H1 (cell line): ENCODE measurements at regions not wholly inside any gene's neighbourhood (a gene's known extent, or its start where the extent isn't known, plus 50 kb on each side); places are given as distances from the start of the nearest gene placed in this dataset.

ENCODE experiments used
- CTCF ChIA-PET: fragments of 300-600 bp; sonication (Branson Sonifier 250); formaldehyde crosslinking; loops from one replicate; lab custom pipeline; 2021; ENCODE audit not compliant: partially characterized antibody; lab: Charles Lee
- POLR2A ChIA-PET: fragments of 300-600 bp; sonication (Branson Sonifier 250); formaldehyde crosslinking; loops from one replicate; lab custom pipeline; 2021; ENCODE audit warnings: inconsistent platforms; ENCODE audit not compliant: partially characterized antibody; lab: Charles Lee
- DNase-seq, 2 experiments: peaks; one replicate each; pipeline versions ENCODE4 v3.0.0 to v3.0.0-alpha.2; 2010 to 2022; ENCODE audit warnings: low spot score in 2 of 2, low read depth in 1 of 2, mixed read lengths in 1 of 2
- FAIRE-seq: peaks from 2 replicates; lab custom pipeline; 2011; peaks lifted over from hg19 to GRCh38; lab: Jason Lieb, UNC
- H2AFZ ChIP-seq: 2 replicates; pipeline ENCODE4 v1.8.1; 2012; ENCODE audit warnings: low read length, inconsistent platforms
- H2AK5ac ChIP-seq: 2 replicates; pipeline ENCODE4 v1.6.1; 2013; ENCODE audit warnings: low read depth, low read length
- H2BK120ac ChIP-seq: replicated peaks from 2 replicates; pipeline ENCODE3; 2013; ENCODE audit warnings: low read depth, low read length, inconsistent platforms
- H2BK12ac ChIP-seq: 2 replicates; pipeline ENCODE4 v1.6.1; 2013; ENCODE audit warnings: low read depth, low read length
- H2BK15ac ChIP-seq: 2 replicates; pipeline ENCODE4 v1.6.1; 2013; ENCODE audit warnings: low read length
- H2BK20ac ChIP-seq: 2 replicates; pipeline ENCODE4 v1.6.1; 2013; ENCODE audit warnings: low read length
- H2BK5ac ChIP-seq: 2 replicates; pipeline ENCODE4 v1.6.1; 2013; ENCODE audit warnings: low read depth, low read length
- H3K14ac ChIP-seq: 2 replicates; pipeline ENCODE4 v1.6.1; 2013; ENCODE audit warnings: inconsistent platforms; ENCODE audit not compliant: insufficient read length
- H3K18ac ChIP-seq: 2 replicates; pipeline ENCODE4 v1.6.1; 2013; ENCODE audit warnings: low read length; ENCODE audit errors: extremely low read depth
- H3K23ac ChIP-seq: 2 replicates; pipeline ENCODE4 v1.6.1; 2013; ENCODE audit warnings: inconsistent platforms; ENCODE audit not compliant: insufficient read length
- H3K23me2 ChIP-seq: 2 replicates; pipeline ENCODE4 v1.6.1; 2013; ENCODE audit warnings: low read depth, low read length
- H3K27ac ChIP-seq: 2 replicates; pipeline ENCODE4 v1.6.1; 2011; ENCODE audit warnings: low read depth, low read length, inconsistent platforms
- H3K27me3 ChIP-seq, 4 experiments: replicated peaks in 1 of 4; 1 replicate in 1 of 4; 2 replicates in 3 of 4; pipeline versions ENCODE4 v1.6.1 to v1.8.1; 2011 to 2013; ENCODE audit warnings: low read length in 3 of 4, mild to moderate bottlenecking in 3 of 4, inconsistent platforms in 2 of 4, mixed read lengths in 2 of 4, moderate library complexity in 1 of 4; ENCODE audit not compliant: control insufficient read depth in 3 of 4, insufficient read depth in 3 of 4; ENCODE audit errors: extremely low read depth in 1 of 4
- H3K36me3 ChIP-seq, 4 experiments: 2 replicates each; pipeline versions ENCODE4 v1.6.1 to v1.8.1; 2011 to 2013; ENCODE audit warnings: mild to moderate bottlenecking in 4 of 4, low read length in 3 of 4, moderate library complexity in 2 of 4, control low read depth in 1 of 4, inconsistent platforms in 1 of 4; ENCODE audit not compliant: insufficient read depth in 4 of 4, control insufficient read depth in 2 of 4
- H3K4ac ChIP-seq: replicated peaks from 2 replicates; pipeline ENCODE3; 2013; ENCODE audit warnings: low read length, low read depth, mixed read lengths, inconsistent platforms; ENCODE audit not compliant: insufficient read length
- H3K4me1 ChIP-seq, 4 experiments: replicated peaks in 1 of 4; 1 replicate in 1 of 4; 2 replicates in 3 of 4; pipeline versions ENCODE4 v1.6.1 to v1.8.1; 2011 to 2013; ENCODE audit warnings: low read length in 3 of 4, inconsistent platforms in 2 of 4, mixed read lengths in 1 of 4; ENCODE audit not compliant: insufficient read depth in 4 of 4, control insufficient read depth in 3 of 4
- H3K4me2 ChIP-seq, 2 experiments: 2 replicates each; pipeline versions ENCODE4 v1.6.1 to v1.8.1; 2011 to 2013; ENCODE audit warnings: low read depth in 2 of 2, low read length in 2 of 2, control low read depth in 1 of 2, inconsistent platforms in 1 of 2, mild to moderate bottlenecking in 1 of 2; ENCODE audit not compliant: insufficient read depth in 1 of 2
- H3K4me3 ChIP-seq, 4 experiments: fragments of 200-600, 300-600 bp in 1 of 4; sonication (generic), shearing (Covaris generic), sonication (Bioruptor Twin) in 1 of 4; 2 replicates each; pipeline versions ENCODE4 v1.5.1 to v1.8.1; 2011 to 2016; ENCODE audit warnings: low read length in 4 of 4, low read depth in 3 of 4, control low read depth in 2 of 4, inconsistent platforms in 2 of 4, mild to moderate bottlenecking in 2 of 4, mixed read lengths in 1 of 4, moderate library complexity in 1 of 4; ENCODE audit not compliant: insufficient read depth in 2 of 4; ENCODE audit errors: extremely low read depth in 1 of 4
- H3K56ac ChIP-seq: replicated peaks from 2 replicates; pipeline ENCODE3; 2013; ENCODE audit warnings: low read depth, mild to moderate bottlenecking, mixed read lengths, low read length, inconsistent platforms; ENCODE audit not compliant: insufficient read length
- H3K79me1 ChIP-seq: 2 replicates; pipeline ENCODE4 v1.6.1; 2013; ENCODE audit warnings: low read depth, low read length, control low read depth
- H3K79me2 ChIP-seq, 2 experiments: 2 replicates each; pipeline versions ENCODE4 v1.6.1 to v1.8.1; 2012 to 2013; ENCODE audit warnings: low read length in 2 of 2, mild to moderate bottlenecking in 2 of 2, inconsistent platforms in 1 of 2; ENCODE audit not compliant: insufficient read depth in 2 of 2, control insufficient read depth in 1 of 2
- H3K9ac ChIP-seq, 4 experiments: replicated peaks in 1 of 4; 1 replicate in 1 of 4; 2 replicates in 3 of 4; pipeline versions ENCODE4 v1.6.1 to v1.8.1; 2011 to 2013; ENCODE audit warnings: low read depth in 3 of 4, low read length in 3 of 4, control low read depth in 2 of 4, mild to moderate bottlenecking in 2 of 4, moderate library complexity in 2 of 4, inconsistent platforms in 1 of 4; ENCODE audit errors: extremely low read depth in 1 of 4
- H3K9me3 ChIP-seq, 2 experiments: 2 replicates each; pipeline versions ENCODE4 v1.6.1 to v1.8.1; 2012 to 2013; ENCODE audit warnings: mild to moderate bottlenecking in 2 of 2, moderate library complexity in 2 of 2, control low read depth in 1 of 2, inconsistent platforms in 1 of 2, low read depth in 1 of 2, low read length in 1 of 2, mixed read lengths in 1 of 2; ENCODE audit not compliant: insufficient read depth in 2 of 2
- H4K20me1 ChIP-seq, 2 experiments: replicated peaks in 1 of 2; 2 replicates each; pipeline versions ENCODE3 to v1.8.1; 2011 to 2013; ENCODE audit warnings: inconsistent platforms in 2 of 2, low read length in 2 of 2, mild to moderate bottlenecking in 1 of 2; ENCODE audit not compliant: insufficient read depth in 2 of 2, control insufficient read depth in 1 of 2
- H4K5ac ChIP-seq: 2 replicates; pipeline ENCODE4 v1.6.1; 2013; ENCODE audit warnings: low read length, low read depth, mixed read lengths, inconsistent platforms; ENCODE audit not compliant: insufficient read length
- H4K8ac ChIP-seq: 2 replicates; pipeline ENCODE4 v1.8.0; 2013; ENCODE audit warnings: mild to moderate bottlenecking, moderate library complexity, low read length, inconsistent platforms; ENCODE audit not compliant: insufficient read depth; ENCODE audit errors: extremely low read depth
- H4K91ac ChIP-seq: replicated peaks from 2 replicates; pipeline ENCODE3; 2013; ENCODE audit warnings: low read length, mixed read lengths, inconsistent platforms; ENCODE audit not compliant: insufficient read length
- CBX5 ChIP-seq: fragments of 300-800, 300-1000 bp; sonication (generic); IDR thresholded peaks from 2 replicates; pipeline ENCODE4 v1.7.1; 2016; ENCODE audit warnings: antibody characterized with exemption, low read length, low read depth
- MAFK ChIP-seq: IDR thresholded peaks from 2 replicates; pipeline ENCODE4 v1.6.1; 2012; ENCODE audit warnings: low read depth, mild to moderate bottlenecking, improper control_type of control experiment, low read length
- NRF1 ChIP-seq: IDR thresholded peaks from 2 replicates; pipeline ENCODE4 v1.6.1; 2011; ENCODE audit warnings: mild to moderate bottlenecking, low read depth, low read length, improper control_type of control experiment
- POLR2A ChIP-seq, 2 experiments: IDR thresholded peaks; 1 replicate in 1 of 2; 2 replicates in 1 of 2; pipeline ENCODE4 v1.6.1; 2011; ENCODE audit warnings: low read depth in 2 of 2, low read length in 2 of 2, mild to moderate bottlenecking in 2 of 2; ENCODE audit errors: control extremely low read depth in 1 of 2
- RAD21 ChIP-seq, 2 experiments: IDR thresholded peaks in 1 of 2; conservative IDR thresholded peaks in 1 of 2; 2 replicates each; pipeline ENCODE4 v1.6.1; 2011; ENCODE audit warnings: low read depth in 2 of 2, low read length in 2 of 2, improper control_type of control experiment in 1 of 2, inconsistent platforms in 1 of 2, mild to moderate bottlenecking in 1 of 2, moderate library complexity in 1 of 2
- RBBP5 ChIP-seq: IDR thresholded peaks from 2 replicates; pipeline ENCODE4 v1.7.1; 2012; ENCODE audit warnings: low read depth, mild to moderate bottlenecking, inconsistent platforms, low read length, moderate library complexity, borderline replicate concordance
- SUZ12 ChIP-seq: fragments of 200-600 bp; sonication (generic); IDR thresholded peaks from 2 replicates; pipeline ENCODE4 v1.6.1; 2012; ENCODE audit warnings: mild to moderate bottlenecking, inconsistent platforms, low read length, moderate library complexity, mixed read lengths
- WGBS, 2 experiments: shearing (Covaris generic) in 1 of 2; methylation state at CpG; one replicate each; pipeline versions ENCODE4 v1.1.6 to v1.1.7; 2013 to 2015; ENCODE audit warnings: low lambda C conversion rate in 2 of 2, mixed read lengths in 2 of 2, inconsistent platforms in 1 of 2, low coverage in 1 of 2, missing lambda C conversion rate in 1 of 2; ENCODE audit not compliant: insufficient replicate concordance in 2 of 2, insufficient coverage in 1 of 2, insufficient read length in 1 of 2; ENCODE audit errors: extremely low coverage in 1 of 2, missing lambda C conversion rate in 1 of 2; 5-methylcytosine and 5-hydroxymethylcytosine counted together

GRCh38 chr11:21909145-21909544 lies 283.7 kb upstream of the ANO5 start:
- H3K18ac ChIP-seq: no peak overlapping the region
- no peak overlapping the region for H4K5ac ChIP-seq
- CTCF ChIA-PET: interaction anchor here (0.7 to 1.0 kb wide), 2 partner anchors 10 to 221 kb away, joined by 3 to 4 read pairs; no protein-coding TSS in a partner anchor
- no peak overlapping the region for H3K9ac ChIP-seq
- no peaks in the 10 kb centered on the region for H3K9me3 ChIP-seq
- H2BK20ac ChIP-seq: no peak overlapping the region
- no peak overlapping the region for H2BK120ac ChIP-seq
- H3K23ac ChIP-seq: no peak overlapping the region
- H3K79me1 ChIP-seq: no peaks in the 10 kb centered on the region
- H3K56ac ChIP-seq: no peak overlapping the region
- no peak overlapping the region for H4K8ac ChIP-seq
- peaks cover 0 to 1% (median 0%) of the 10 kb centered on the region in 4 experiments; a peak in 1 of 7 replicates for H3K27me3 ChIP-seq
- H4K91ac ChIP-seq: no peak overlapping the region
- H3K23me2 ChIP-seq: peaks cover 2% of the 10 kb centered on the region; the same call in 1 of the 2 replicates
- H3K36me3 ChIP-seq: no peaks in the 10 kb centered on the region
- no peak overlapping the region for H3K4me3 ChIP-seq
- no peak overlapping the region for H3K14ac ChIP-seq
- H3K4me1 ChIP-seq: peaks cover 0 to 3% (median under 1%) of the 10 kb centered on the region in 4 experiments; a peak in 1 of 7 replicates
- TF ChIP-seq POLR2A (IDR thresholded peaks at IDR 0.05; ENCODE audit: control extremely low read depth in 1 of 2, low read depth in 2 of 2, low read length in 2 of 2) (no peak), MAFK (no peak), RAD21 (IDR thresholded peaks at IDR 0.05 in 1 of 2, conservative IDR thresholded peaks at IDR 0.05 in 1 of 2; ENCODE audit: low read depth in 2 of 2, low read length in 2 of 2) (no peak), SUZ12 (no peak), RBBP5 (no peak), NRF1 (no peak), CBX5 (no peak)
- no peak overlapping the region for H3K27ac ChIP-seq
- H3K4ac ChIP-seq: no peak overlapping the region
- H2BK15ac ChIP-seq: no peak overlapping the region
- H2AK5ac ChIP-seq: no peak overlapping the region
- H2BK5ac ChIP-seq: no peak overlapping the region
- POLR2A ChIA-PET: no interaction called here
- H3K4me2 ChIP-seq: no peak overlapping the region
- H4K20me1 ChIP-seq: no peaks in the 10 kb centered on the region
- H3K79me2 ChIP-seq: no peaks in the 10 kb centered on the region
- DNase-seq (no peak), FAIRE-seq (no peak)
- H2BK12ac ChIP-seq: no peak overlapping the region
- H2AFZ ChIP-seq: no peak overlapping the region
- WGBS, 2 experiments: 95% methylated on average over 2 of the region's 2 CpGs; no CpG with 5 or more reads in 1 of the 2 experiments
